Adrenal gland (tissue), 9 donors: ENCODE measurements at regions not wholly inside any gene's neighbourhood (a gene's known extent, or its start where the extent isn't known, plus 50 kb on each side); places are given as distances from the start of the nearest gene placed in this dataset.
A peak's percentile ranks its signal among the peaks of the same experiment; 100 is the strongest.

Experiments used
- DNase-seq, 7 donors: peaks; one replicate each; pipeline ENCODE4 v3.0.0-alpha.2; 2019 to 2020
- H3K27ac ChIP-seq, 5 donors: fragments of 200-600 bp; sonication (generic) in 4 of 5; 1 replicate in 3 of 5; 2 replicates in 2 of 5; pipeline versions ENCODE4 v1.5.1 to v1.8.0; 2016 to 2020; ENCODE audit warnings: mild to moderate bottlenecking in 1 of 5
- H3K27me3 ChIP-seq: fragments of 200-600 bp; 2 replicates; pipeline ENCODE4 v1.8.0; 2021
- H3K36me3 ChIP-seq, 2 donors: fragments of 200-600 bp; replicated peaks in 1 of 2; 1 replicate in 1 of 2; 2 replicates in 1 of 2; pipeline versions ENCODE4 v1.5.1 to v1.8.0; 2018 to 2022
- H3K4me1 ChIP-seq, 2 donors: fragments of 200-600 bp; replicated peaks in 1 of 2; 1 replicate in 1 of 2; 2 replicates in 1 of 2; pipeline versions ENCODE4 v1.5.1 to v1.8.0; 2018 to 2021
- H3K4me3 ChIP-seq, 4 donors: fragments of 200-600 bp; sonication (generic) in 3 of 4; one replicate each; pipeline ENCODE4 v1.5.1; 2016 to 2018
- H3K9me3 ChIP-seq, 3 donors: fragments of 200-600 bp; sonication (generic) in 1 of 3; replicated peaks in 1 of 3; 1 replicate in 2 of 3; 2 replicates in 1 of 3; pipeline versions ENCODE4 v1.5.1 to v1.8.0; 2016 to 2021
- POLR2A ChIP-seq, 2 donors: fragments of 450-650 bp; IDR thresholded peaks; one replicate each; pipeline ENCODE4 v1.6.1; 2017; ENCODE audit warnings: antibody characterized with exemption in 2 of 2, mild to moderate bottlenecking in 2 of 2, moderate library complexity in 1 of 2
- WGBS, 4 donors: extraction: QIAGEN DNeasy Blood & Tissue Kit in 2 of 4; methylation state at CpG; one replicate each; pipeline versions ENCODE4 v1.1.5 to v1.1.7; 2013 to 2017; 5-methylcytosine and 5-hydroxymethylcytosine counted together
- intact Hi-C, 2 donors: fragments of 100-400 bp; cut with DNase I; formaldehyde crosslinking; loops; one replicate each; pipeline versions ENCODE4 v1.14.1 to v1.15.0; 2022 to 2023
- TF ChIP-seq, protein P1 (sequence below), 6 experiments: fragments of 450-650 bp in 4 of 6; fragments of 200-600 bp in 2 of 6; sonication (generic) in 1 of 6; IDR thresholded peaks; 1 replicate in 5 of 6; 2 replicates in 1 of 6; pipeline versions ENCODE4 v1.5.1 to v1.8.0; 2016 to 2021; ENCODE audit warnings: antibody characterized with exemption in 6 of 6, mild to moderate bottlenecking in 2 of 6, moderate library complexity in 1 of 6
- donor health status: healthy with polysubstance abuse.
- donor health status: Bipolar disorder and iron deficiency.
- donor health status: DM: yes; HTN: yes; CAD: no.
- donor health status: DM: no; HTN: no; CAD: no.
- donor health status: DM: no; HTN: no; CAD: no.

DNA sequence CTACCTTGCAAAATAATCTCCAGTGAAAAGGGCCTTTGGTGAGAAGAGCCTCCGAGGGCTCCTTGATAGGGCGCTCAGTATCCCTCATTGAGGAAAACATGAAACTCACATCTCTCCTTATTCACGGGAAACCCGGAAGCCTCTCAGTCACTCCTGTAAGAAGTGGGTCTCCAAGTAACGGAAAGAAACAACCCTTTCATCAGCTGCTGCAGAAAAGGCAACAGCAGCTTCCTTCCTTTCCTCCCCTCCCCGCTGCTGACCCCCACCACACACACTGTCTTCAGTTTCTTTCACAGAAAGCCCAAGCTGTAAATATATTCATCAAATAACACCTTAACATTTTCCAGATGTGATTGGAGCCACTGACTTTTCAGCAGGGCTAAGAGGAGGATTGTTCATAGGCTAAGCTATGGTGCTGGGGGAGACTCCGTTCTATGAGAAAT lies 81.4 kb downstream of the C9orf152 start:
- Histone ChIP-seq H3K36me3 (no peaks in the 10 kb centered on the region), H3K4me3 (peak overlapping the region in 1 of 4 donors; percentile 5), H3K27ac (peak overlapping the region in 4 of 5 donors; percentile 4 to 87 (median 80)), H3K9me3 (no peaks in the 10 kb centered on the region), H3K27me3 (no peaks in the 10 kb centered on the region), H3K4me1 (peaks cover 10 to 38% of the 10 kb centered on the region in 2 donors)
- intact Hi-C loops, result no loop called here
- DNase-seq, result no peak
- 58 to 76% (median 68%) methylated on average over 6 to 7 of the region's 7 CpGs for WGBS, 4 donors
- TF ChIP-seq POLR2A (IDR thresholded peaks at IDR 0.05), result no peak
- TF ChIP-seq, protein P1, sequence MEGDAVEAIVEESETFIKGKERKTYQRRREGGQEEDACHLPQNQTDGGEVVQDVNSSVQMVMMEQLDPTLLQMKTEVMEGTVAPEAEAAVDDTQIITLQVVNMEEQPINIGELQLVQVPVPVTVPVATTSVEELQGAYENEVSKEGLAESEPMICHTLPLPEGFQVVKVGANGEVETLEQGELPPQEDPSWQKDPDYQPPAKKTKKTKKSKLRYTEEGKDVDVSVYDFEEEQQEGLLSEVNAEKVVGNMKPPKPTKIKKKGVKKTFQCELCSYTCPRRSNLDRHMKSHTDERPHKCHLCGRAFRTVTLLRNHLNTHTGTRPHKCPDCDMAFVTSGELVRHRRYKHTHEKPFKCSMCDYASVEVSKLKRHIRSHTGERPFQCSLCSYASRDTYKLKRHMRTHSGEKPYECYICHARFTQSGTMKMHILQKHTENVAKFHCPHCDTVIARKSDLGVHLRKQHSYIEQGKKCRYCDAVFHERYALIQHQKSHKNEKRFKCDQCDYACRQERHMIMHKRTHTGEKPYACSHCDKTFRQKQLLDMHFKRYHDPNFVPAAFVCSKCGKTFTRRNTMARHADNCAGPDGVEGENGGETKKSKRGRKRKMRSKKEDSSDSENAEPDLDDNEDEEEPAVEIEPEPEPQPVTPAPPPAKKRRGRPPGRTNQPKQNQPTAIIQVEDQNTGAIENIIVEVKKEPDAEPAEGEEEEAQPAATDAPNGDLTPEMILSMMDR (IDR thresholded peaks at IDR 0.05), result no peak

DNA sequence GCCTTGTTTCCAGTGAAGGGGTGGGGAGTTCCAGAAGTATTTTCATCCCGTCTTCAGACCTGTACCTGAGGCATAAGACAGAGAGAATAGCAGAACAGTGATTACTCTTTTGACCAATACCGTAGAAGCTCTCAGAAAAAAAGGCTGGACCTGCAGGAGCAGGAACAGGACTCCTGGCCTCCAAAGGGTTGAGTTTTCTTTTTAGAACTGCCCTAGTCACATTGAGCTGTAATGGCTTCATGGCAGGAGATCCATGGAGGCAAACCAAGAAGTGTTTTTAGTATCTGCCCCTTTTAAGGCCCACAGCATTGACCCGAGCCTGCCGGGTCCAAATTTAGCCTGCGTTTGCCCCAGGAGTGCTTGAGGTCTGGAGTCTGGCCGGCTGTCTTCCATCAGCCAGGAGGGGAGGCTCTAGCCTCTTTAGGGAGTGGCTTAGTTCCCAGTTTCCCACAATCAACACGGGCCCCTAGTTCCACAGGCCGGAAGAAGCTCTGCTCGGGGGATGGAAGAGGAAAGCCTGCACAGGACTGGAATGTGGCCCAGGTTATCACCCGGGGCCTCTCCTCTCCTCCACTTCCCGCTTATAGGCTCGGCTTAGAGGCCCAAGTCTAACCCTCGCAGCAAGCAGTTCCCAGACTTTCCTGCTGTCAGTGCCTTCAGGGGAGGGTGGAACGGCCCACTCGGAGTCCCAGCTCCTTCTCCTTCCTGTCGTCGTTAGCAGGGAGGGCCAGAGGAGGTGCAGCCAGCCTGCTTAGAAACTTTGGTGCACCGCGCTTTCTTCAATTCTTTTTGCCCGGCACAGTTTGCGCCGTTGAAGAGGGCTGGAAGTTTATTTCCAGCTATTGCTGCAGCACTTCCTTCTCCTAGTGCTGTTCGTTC lies 80.7 kb downstream of the C9orf152 start:
- 53 to 71% (median 61%) methylated on average over 15 to 23 of the region's 23 CpGs for WGBS, 4 donors
- Histone ChIP-seq H3K4me3 (no peak overlapping the region), H3K36me3 (no peaks in the 10 kb centered on the region), H3K27me3 (no peaks in the 10 kb centered on the region), H3K9me3 (no peaks in the 10 kb centered on the region), H3K27ac (peak overlapping the region in 3 of 5 donors; percentile 77 to 87 (median 83)), H3K4me1 (peaks cover 10 to 38% of the 10 kb centered on the region in 2 donors)
- peak; percentile 32 to 77 (median 52) for DNase-seq
- TF ChIP-seq, protein P1 (IDR thresholded peaks at IDR 0.05), result no peak
- TF ChIP-seq POLR2A (IDR thresholded peaks at IDR 0.05), result no peak
- intact Hi-C loops, result no loop called here

DNA sequence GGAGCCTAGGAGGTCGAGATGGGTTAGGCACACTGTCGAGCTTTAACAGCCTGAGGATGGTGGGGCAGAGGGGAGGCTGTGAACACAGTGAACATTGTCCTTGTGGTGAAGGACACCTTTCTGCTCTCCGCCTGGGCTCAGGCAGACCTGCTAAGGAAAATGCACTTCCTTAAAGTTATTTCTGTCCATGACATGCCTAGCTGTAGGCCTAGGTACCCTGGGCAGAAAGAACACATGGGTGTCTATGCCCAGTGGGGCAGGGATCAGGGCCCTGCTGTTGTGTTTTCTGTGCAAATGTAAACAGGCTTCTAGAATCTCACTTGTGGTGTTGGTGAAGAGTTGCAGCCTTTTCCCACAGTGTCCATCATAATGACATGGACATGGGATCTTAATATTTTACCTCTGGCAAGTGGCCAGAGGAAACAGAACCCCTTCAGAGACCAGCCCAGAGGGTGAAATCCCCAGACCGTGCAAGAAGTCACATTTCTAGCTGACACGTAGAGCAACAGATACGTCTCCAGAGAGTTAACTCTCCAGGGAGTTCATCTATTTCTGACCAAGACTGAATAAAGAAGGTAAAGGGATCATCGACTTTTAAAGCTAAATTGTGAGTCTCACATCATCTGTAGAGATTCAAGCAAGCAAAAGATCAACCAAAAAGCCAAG lies 79.2 kb downstream of the C9orf152 start:
- intact Hi-C loops, result no loop called here

DNA sequence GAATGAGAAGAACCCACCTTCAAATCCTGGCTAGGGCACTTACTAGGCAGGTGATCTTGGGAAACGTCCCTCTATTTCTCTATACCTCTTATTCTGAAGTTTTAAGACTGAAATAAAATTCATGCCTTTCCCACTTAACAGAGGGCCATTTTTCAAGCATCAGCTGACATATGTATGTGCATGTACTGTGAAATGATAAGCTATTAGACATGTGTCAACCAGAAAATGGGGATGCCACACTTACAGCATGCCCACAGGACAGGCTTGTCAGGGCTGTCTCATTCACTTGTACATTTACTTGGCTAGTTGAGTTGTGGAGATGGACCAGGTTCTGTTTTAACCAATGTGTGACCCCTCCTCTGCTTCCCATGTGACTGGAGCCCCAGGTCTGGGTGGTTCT lies 78.5 kb downstream of the C9orf152 start:
- H3K4me1 ChIP-seq, result peaks cover 10 to 38% of the 10 kb centered on the region in 2 donors
- no peaks in the 10 kb centered on the region for H3K27me3 ChIP-seq
- DNase-seq, result no peak
- WGBS, 4 donors, result 72 to 95% (median 79%) methylated on average over 1 of the region's 1 CpG
- TF ChIP-seq, protein P1 (IDR thresholded peaks at IDR 0.05), result no peak
- no peak for TF ChIP-seq POLR2A (IDR thresholded peaks at IDR 0.05)
- no peak overlapping the region for H3K4me3 ChIP-seq
- intact Hi-C loops, result no loop called here
- no peak overlapping the region for H3K27ac ChIP-seq
- no peaks in the 10 kb centered on the region for H3K9me3 ChIP-seq
- H3K36me3 ChIP-seq, result no peaks in the 10 kb centered on the region

More for the DNA sequence above, 79.2 kb downstream of the C9orf152 start:
- Histone ChIP-seq H3K4me3 (no peak overlapping the region), H3K27me3 (no peaks in the 10 kb centered on the region), H3K27ac (peak overlapping the region in 2 of 5 donors; percentile 83 to 87), H3K36me3 (no peaks in the 10 kb centered on the region), H3K4me1 (peaks cover 10 to 38% of the 10 kb centered on the region in 2 donors), H3K9me3 (no peaks in the 10 kb centered on the region)
- TF ChIP-seq, protein P1 (IDR thresholded peaks at IDR 0.05), result no peak
- TF ChIP-seq POLR2A (IDR thresholded peaks at IDR 0.05), result no peak
- no peak for DNase-seq
- WGBS, 4 donors, result 59 to 71% (median 67%) methylated on average over 7 of the region's 7 CpGs
